Spleen (tissue), 11 donors: ENCODE measurements at regions not wholly inside any gene's neighbourhood (a gene's known extent, or its start where the extent isn't known, plus 50 kb on each side); places are given as distances from the start of the nearest gene placed in this dataset.

Experiments used
- DNase-seq: peaks from one replicate; pipeline ENCODE4 v3.0.0-alpha.2; 2020
- H3K27ac ChIP-seq, 8 donors: fragments of 200-600 bp; sonication (generic) in 7 of 8; 1 replicate in 4 of 8; 2 replicates in 4 of 8; pipeline versions ENCODE4 v1.5.0 to v1.8.0; 2016 to 2021; ENCODE audit warnings: inconsistent platforms in 4 of 8, mild to moderate bottlenecking in 4 of 8, moderate library complexity in 1 of 8
- H3K27me3 ChIP-seq, 7 donors: fragments of 200-600 bp; sonication (generic) in 6 of 7; replicated peaks in 1 of 7; 1 replicate in 4 of 7; 2 replicates in 3 of 7; pipeline versions ENCODE4 v1.5.0 to v1.8.0; 2016 to 2021; ENCODE audit warnings: inconsistent platforms in 3 of 7, mild to moderate bottlenecking in 1 of 7
- H3K36me3 ChIP-seq, 6 donors: fragments of 200-600 bp; sonication (generic) in 5 of 6; 1 replicate in 4 of 6; 2 replicates in 2 of 6; pipeline versions ENCODE4 v1.5.0 to v1.8.0; 2016 to 2021; ENCODE audit warnings: inconsistent platforms in 2 of 6
- H3K4me1 ChIP-seq, 6 donors: fragments of 200-600 bp; sonication (generic) in 5 of 6; 1 replicate in 3 of 6; 2 replicates in 3 of 6; pipeline versions ENCODE4 v1.5.0 to v1.8.0; 2016 to 2021; ENCODE audit warnings: inconsistent platforms in 3 of 6
- H3K4me3 ChIP-seq, 8 donors: fragments of 200-600 bp; sonication (generic) in 7 of 8; 1 replicate in 4 of 8; 2 replicates in 4 of 8; pipeline versions ENCODE4 v1.5.0 to v1.8.0; 2016 to 2021; ENCODE audit warnings: inconsistent platforms in 4 of 8, mild to moderate bottlenecking in 4 of 8, moderate library complexity in 2 of 8
- H3K9me3 ChIP-seq, 8 donors: fragments of 200-600 bp; sonication (generic) in 7 of 8; 1 replicate in 4 of 8; 2 replicates in 4 of 8; pipeline versions ENCODE4 v1.5.0 to v1.8.0; 2016 to 2021; ENCODE audit warnings: inconsistent platforms in 4 of 8
- POLR2A ChIP-seq, 3 donors: fragments of 450-650 bp; IDR thresholded peaks; one replicate each; pipeline ENCODE4 v1.5.1; 2017; ENCODE audit warnings: antibody characterized with exemption in 3 of 3, mild to moderate bottlenecking in 1 of 3
- POLR2AphosphoS5 ChIP-seq, 3 donors: sonication (generic); formaldehyde crosslinking; IDR thresholded peaks; one replicate each; pipeline ENCODE4 v1.5.1; 2017; ENCODE audit warnings: antibody characterized with exemption in 3 of 3
- WGBS, 5 donors: extraction: QIAGEN DNeasy Blood & Tissue Kit in 3 of 5; methylation state at CpG; one replicate each; pipeline versions ENCODE4 v1.1.5 to v1.1.7; 2013 to 2018; 5-methylcytosine and 5-hydroxymethylcytosine counted together
- intact Hi-C: fragments of 100-400 bp; cut with DNase I; formaldehyde crosslinking; loops from one replicate; pipeline ENCODE4 v1.15.0; 2023; ENCODE audit warnings: low total_unique reads
- TF ChIP-seq, protein P1 (sequence below), 11 experiments: fragments of 200-600 bp in 7 of 11; fragments of 450-650 bp in 4 of 11; sonication (generic) in 4 of 11; IDR thresholded peaks in 8 of 11; conservative IDR thresholded peaks in 3 of 11; 1 replicate in 7 of 11; 2 replicates in 4 of 11; pipeline versions ENCODE4 v1.4.0 to v1.8.0; 2016 to 2021; ENCODE audit warnings: antibody characterized with exemption in 11 of 11, inconsistent platforms in 4 of 11, mild to moderate bottlenecking in 1 of 11
- donor health status: healthy with polysubstance abuse.
- donor health status: DM: no; HTN: no; CAD: no; lungs with moderate emphysema.
- donor health status: DM: no; HTN: no; CAD: no.
- donor health status: Bipolar disorder and iron deficiency.
- donor health status: healthy.
- donor health status: DM: no; HTN: no; CAD: no.
- donor health status: DM: yes; HTN: yes; CAD: no.

DNA sequence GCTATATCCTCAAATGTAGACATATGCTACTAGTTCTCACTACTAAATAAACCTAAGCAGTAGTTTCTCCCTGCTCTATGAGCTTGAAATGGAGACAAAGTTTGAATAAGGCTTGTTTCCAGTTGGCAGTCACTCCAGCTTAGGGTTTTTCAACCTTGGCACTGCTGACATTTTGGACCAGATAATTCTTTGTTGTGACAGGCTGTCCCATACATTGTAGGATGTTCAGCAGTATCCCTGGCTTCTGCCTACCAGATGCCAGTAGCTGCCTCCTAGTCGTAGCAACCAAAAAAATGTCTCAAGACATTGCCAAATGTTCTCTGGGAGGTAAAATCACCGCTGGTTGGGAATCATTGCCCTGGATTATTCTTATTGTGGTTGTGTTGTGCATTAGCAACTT is 182.7 kb upstream of the PARD3B start:
- Histone ChIP-seq H3K27me3 (no peaks in the 10 kb centered on the region), H3K27ac (no peak overlapping the region), H3K4me3 (no peak overlapping the region), H3K36me3 (no peaks in the 10 kb centered on the region), H3K4me1 (no peaks in the 10 kb centered on the region), H3K9me3 (no peaks in the 10 kb centered on the region)
- DNase-seq = no peak
- 63 to 94% (median 79%) methylated on average over 2 of the region's 2 CpGs for WGBS, 5 donors
- no peak for TF ChIP-seq POLR2AphosphoS5 (IDR thresholded peaks at IDR 0.05)
- TF ChIP-seq, protein P1, sequence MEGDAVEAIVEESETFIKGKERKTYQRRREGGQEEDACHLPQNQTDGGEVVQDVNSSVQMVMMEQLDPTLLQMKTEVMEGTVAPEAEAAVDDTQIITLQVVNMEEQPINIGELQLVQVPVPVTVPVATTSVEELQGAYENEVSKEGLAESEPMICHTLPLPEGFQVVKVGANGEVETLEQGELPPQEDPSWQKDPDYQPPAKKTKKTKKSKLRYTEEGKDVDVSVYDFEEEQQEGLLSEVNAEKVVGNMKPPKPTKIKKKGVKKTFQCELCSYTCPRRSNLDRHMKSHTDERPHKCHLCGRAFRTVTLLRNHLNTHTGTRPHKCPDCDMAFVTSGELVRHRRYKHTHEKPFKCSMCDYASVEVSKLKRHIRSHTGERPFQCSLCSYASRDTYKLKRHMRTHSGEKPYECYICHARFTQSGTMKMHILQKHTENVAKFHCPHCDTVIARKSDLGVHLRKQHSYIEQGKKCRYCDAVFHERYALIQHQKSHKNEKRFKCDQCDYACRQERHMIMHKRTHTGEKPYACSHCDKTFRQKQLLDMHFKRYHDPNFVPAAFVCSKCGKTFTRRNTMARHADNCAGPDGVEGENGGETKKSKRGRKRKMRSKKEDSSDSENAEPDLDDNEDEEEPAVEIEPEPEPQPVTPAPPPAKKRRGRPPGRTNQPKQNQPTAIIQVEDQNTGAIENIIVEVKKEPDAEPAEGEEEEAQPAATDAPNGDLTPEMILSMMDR (IDR thresholded peaks at IDR 0.05 in 8 of 11, conservative IDR thresholded peaks at IDR 0.05 in 3 of 11) = no peak
- no peak for TF ChIP-seq POLR2A (IDR thresholded peaks at IDR 0.05)
- intact Hi-C loops = no loop called here

DNA sequence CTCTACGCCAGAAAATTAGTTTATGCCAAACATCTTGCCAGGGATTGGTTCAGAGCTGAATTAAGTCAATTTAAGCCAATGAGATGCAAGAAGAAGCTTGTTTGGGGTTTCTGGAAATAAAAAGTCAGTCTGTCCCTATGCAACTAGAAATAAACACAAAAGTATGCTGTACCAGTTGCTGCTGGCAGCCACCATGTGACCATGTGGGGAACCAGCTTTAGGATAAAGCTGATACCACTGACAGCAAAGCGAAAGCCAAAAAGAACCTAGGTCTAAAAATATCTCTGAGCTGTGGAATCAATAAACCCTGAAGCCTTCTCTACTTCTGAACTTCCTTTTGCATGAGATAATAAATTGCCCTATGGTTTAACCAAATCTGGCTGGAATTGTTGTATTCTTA is 181.8 kb upstream of the PARD3B start:
- Histone ChIP-seq H3K36me3 (no peaks in the 10 kb centered on the region), H3K27ac (no peak overlapping the region), H3K4me1 (no peaks in the 10 kb centered on the region), H3K4me3 (no peak overlapping the region), H3K27me3 (no peaks in the 10 kb centered on the region), H3K9me3 (no peaks in the 10 kb centered on the region)
- TF ChIP-seq POLR2A (IDR thresholded peaks at IDR 0.05) (no peak), POLR2AphosphoS5 (IDR thresholded peaks at IDR 0.05) (no peak)
- TF ChIP-seq, protein P1 (IDR thresholded peaks at IDR 0.05 in 8 of 11, conservative IDR thresholded peaks at IDR 0.05 in 3 of 11) = no peak
- WGBS, 5 donors = 77 to 95% (median 84%) methylated on average over 2 of the region's 2 CpGs
- DNase-seq = no peak
- intact Hi-C loops = no loop called here

DNA sequence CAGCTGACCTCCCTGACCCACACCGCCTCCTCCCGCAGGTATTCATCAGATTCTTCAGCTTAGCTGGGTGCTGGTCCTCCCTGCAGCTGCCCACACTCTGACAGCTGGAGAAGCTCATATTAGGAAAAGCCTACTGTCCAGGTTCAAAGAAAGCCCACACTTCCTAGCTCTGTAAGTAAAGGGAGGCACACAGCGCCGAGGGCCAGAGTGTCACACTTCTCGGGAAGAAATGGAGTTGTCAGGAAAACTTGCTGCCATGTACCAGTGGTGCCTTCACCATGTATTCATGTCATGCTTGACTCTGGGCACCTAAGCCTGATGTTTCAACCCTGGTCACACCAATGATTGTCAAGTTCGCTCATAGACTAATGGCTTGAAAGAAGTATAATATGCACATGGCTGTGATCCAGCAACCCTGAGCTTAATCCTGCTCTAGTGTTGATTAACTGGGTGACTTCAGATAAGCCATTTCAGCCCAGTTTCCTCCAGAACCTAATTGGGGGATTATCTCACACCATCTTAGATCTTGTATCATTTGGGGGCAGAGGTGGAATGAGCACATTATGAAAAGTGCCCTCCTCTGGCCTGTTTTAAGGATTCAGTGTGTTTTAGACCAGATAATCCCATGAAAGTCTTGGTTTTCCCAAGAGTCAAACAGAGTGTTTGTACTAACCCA is 180.3 kb upstream of the PARD3B start:
- TF ChIP-seq POLR2AphosphoS5 (IDR thresholded peaks at IDR 0.05) (no peak), POLR2A (IDR thresholded peaks at IDR 0.05) (no peak)
- TF ChIP-seq, protein P1 (IDR thresholded peaks at IDR 0.05 in 8 of 11, conservative IDR thresholded peaks at IDR 0.05 in 3 of 11) = no peak
- Histone ChIP-seq H3K4me1 (no peaks in the 10 kb centered on the region), H3K36me3 (no peaks in the 10 kb centered on the region), H3K9me3 (no peaks in the 10 kb centered on the region), H3K27ac (no peak overlapping the region), H3K4me3 (no peak overlapping the region), H3K27me3 (no peaks in the 10 kb centered on the region)
- WGBS, 5 donors = 91 to 98% (median 93%) methylated on average over 6 of the region's 6 CpGs
- DNase-seq = no peak
- intact Hi-C loops = no loop called here

DNA sequence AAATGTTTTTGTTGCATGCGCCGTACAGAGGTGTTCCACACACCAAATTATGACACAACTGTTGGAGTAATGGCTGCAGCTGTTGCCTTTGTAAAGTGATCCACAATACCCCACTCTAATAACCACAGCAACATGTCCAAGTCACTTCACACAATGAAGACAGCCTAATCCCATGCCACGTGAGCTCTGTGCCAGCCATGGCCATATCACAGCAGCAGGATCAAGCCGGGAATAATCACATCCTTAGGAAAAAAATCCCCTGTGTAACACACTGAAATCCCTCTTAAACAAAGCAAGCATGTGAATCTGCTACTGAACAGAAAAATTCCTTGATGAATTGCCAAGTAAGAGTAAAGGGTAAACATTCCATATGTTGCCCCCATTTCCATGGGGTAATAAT is 179.5 kb upstream of the PARD3B start:
- intact Hi-C loops = no loop called here
- no peaks in the 10 kb centered on the region for H3K27me3 ChIP-seq
- no peak for DNase-seq
- H3K4me3 ChIP-seq = no peak overlapping the region
- 84 to 94% (median 88%) methylated on average over 4 of the region's 4 CpGs for WGBS, 5 donors
- H3K4me1 ChIP-seq = no peaks in the 10 kb centered on the region
- H3K36me3 ChIP-seq = no peaks in the 10 kb centered on the region
- no peaks in the 10 kb centered on the region for H3K9me3 ChIP-seq
- TF ChIP-seq POLR2AphosphoS5 (IDR thresholded peaks at IDR 0.05) = no peak
- no peak for TF ChIP-seq POLR2A (IDR thresholded peaks at IDR 0.05)
- TF ChIP-seq, protein P1 (IDR thresholded peaks at IDR 0.05 in 8 of 11, conservative IDR thresholded peaks at IDR 0.05 in 3 of 11) = no peak
- no peak overlapping the region for H3K27ac ChIP-seq
